AG20443 (cell line): ENCODE measurements at regions not wholly inside any gene's neighbourhood (a gene's known extent, or its start where the extent isn't known, plus 50 kb on each side); places are given as distances from the start of the nearest gene placed in this dataset.

ENCODE experiments used
- DNase-seq: peaks from one replicate; pipeline ENCODE4 v3.0.0; 2012; ENCODE audit warnings: low spot score, mixed read lengths

DNA sequence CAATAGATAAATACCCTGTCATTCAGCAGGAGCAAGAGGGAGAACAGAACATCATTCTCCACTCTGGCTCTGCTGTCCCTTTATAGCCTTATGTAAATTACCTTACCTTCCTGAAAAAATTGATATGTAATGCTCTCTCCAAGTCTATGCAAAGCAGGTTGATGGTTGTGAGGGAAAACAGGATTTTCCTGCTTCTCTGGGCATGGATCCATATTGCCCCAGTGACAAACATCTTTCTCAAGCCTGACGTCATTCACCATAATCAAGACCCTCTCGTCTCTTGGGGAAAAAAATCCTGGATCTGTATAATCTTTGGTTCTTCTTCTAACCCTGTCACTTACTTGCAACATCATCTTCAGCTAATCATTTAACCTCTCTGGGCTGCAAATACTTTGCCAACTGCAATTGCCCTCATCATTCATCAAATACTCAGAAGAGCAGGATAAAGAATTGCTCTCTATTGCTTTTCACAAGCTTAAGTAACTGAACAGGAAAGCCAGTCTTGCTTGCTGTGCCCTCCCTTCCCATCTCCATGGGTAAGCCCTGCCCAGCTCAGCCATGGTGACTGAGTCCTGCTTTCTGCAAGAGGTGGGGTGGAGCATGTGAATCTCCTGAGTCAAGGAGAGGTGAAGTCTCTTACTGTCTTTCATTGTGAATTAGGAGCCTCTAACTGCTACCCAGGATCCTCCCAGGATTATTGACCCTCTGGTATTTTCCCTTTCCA is 123.7 kb upstream of the KLF7 start:
- DNase-seq: no peak

DNA sequence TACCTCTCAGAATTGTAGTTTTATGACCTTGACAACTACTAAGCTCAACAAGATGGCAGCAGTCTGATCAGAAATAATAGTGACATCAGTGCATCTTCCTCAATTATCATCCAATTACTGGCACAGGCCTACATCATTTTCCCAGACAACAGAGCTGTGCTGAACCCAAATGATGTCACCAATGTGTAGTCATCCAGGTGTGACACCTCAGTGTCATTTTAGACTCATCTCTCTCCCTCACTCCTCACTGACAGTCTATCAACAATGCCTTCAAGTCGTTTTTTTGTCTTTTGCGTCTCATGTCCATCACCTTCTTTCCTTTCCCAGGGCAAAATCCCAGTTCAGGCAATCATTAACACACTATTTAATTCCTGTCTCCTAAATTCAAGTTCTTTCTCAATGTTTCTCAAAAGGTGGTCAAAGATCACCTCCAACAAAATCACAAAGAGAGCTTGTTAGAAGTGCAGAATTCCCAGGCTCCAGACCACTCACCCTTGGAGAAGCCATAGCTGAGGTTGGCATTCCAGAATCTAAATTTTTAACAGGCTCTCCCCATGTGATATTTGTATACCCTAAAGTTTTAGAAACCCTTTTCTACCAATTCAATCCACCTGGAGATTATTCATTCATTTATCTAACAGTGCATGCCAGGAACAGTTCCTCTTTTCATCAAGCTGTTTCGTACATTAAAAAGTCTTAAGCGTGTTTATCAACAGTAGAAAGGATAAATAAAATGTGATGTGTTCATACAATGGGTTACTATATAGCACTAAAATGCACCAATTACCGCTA is 125.3 kb upstream of the KLF7 start:
- DNase-seq: no peak

DNA sequence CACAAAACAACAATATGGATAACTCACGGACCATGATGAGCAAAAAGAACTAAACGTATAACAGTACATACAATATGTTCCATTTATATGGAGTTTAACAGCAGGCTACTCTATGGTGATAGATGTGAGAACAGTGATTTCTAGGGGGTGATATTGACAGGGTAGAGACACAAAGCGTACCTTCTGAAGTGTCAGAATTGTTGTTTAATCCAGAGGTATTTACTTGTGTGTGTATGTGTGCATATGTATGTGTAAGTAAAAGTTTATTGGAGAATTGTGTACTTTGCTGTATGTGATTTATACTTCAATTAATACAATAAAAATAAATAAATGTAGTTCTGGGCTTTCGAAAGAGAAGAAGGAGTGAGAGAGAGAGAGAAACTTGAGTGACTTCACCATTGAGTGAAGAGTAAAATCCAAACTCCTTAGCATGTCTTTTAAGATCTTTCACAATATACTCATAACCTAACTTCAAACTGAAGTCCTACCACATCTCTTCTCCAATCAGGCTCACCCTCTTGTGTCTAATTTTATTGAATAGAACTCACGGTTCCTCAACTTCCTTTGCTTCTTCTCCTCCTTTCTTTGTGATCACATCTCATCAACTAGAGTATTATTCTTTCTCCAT is 126.0 kb upstream of the KLF7 start:
- DNase-seq: no peak

DNA sequence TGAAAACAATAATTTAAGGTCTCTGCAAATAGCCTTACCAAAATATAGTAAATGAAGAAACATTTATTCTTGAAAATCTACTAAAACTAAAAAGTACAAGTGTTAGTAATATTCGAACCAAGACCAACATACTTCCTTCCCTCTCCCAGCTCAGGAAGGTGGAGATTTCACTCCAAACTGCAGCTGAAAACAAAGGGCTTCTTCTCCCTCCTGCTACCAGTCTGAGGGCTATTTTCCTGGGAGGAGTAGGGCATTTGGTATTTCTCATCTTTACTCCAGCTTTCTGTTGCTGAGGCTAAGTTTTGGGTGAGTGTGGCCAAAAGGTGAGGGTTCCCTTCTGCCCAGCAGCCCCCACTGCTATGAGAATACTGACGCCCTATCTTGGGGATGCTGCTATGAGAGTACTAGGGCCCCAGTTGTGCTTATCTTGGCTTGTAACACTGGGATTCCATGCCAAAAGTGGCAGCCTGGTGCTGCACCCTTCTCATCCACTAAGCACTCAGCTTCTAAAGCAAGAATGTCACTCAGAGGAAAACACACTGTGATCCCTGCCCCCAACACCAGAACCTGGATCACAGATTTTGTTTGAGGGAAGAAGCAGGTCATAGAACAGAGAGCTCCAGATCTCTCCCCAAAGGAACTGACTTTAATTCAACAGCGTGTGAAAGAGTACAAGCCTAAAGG is 130.7 kb upstream of the KLF7 start:
- DNase-seq: no peak

DNA sequence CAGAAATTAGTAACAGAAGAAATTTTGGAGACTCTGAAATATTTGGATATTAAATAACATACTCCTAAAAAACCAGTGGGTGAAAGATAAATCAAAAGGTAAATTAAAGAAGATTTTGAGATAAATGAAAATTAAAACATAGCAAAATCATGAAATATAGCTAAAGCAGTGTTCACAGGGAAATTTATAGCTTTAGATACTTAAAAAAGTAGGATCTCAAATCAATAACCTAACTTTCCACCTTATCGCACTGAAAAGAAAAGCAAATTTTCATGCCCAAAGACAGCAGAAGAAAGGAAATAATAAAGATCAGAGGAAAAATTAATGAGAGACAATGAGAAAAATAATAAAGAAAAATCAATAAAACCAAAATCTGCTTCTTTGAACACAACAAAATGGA is 135.1 kb upstream of the KLF7 start:
- no peak for DNase-seq

DNA sequence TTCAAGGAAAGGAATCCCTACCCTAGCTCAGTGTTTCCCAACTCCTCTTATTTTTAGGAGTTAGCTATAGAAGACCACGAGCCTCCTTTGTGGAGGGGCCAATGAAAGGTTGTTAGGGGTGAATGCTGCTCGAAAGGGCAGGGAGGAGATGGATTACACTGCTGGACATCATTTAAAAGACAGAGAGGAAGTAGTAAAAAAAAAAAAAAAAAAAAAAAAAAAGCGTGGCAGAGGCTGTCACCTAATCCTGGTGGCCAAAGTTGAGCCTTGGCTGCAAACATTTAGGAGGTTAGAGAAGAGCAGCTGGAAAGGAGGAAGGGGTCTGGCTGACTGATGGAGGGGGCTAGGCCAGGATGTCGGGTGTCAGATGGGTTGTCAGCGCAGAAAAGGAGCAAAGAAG is 139.0 kb upstream of the KLF7 start:
- no peak for DNase-seq

DNA sequence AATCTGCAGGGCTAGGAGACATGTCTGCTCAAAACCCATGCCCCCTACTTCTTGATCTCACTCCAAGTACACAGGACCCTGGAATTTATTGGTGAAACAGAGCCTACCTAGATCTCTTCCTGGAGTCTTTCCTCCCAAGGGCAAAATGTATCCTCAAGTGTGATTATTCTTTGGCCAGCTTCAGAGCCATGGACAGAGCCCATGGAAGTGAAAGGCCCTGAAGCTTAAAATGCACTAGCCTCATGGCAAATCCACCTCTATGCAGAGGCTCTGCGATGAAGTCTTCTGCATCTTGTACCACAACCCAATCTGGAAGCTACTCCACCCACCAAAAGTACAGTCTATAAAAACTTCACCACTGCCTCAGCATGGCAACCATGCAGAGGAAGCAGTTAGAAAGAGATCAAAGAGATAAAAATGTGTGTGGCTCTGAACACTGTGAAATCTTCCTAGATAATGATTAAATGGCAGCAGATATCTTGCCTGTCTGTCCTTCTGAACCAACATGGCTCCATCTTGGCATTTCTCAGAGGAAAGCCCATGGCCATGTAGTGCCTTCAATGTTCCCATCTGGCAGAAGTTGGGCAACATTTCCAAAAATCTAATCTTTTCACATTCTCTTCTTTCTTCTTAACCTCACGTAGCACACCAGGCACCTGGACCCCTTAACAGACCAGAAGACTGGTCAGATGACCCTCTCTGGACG is 142.9 kb upstream of the KLF7 start:
- no peak for DNase-seq

DNA sequence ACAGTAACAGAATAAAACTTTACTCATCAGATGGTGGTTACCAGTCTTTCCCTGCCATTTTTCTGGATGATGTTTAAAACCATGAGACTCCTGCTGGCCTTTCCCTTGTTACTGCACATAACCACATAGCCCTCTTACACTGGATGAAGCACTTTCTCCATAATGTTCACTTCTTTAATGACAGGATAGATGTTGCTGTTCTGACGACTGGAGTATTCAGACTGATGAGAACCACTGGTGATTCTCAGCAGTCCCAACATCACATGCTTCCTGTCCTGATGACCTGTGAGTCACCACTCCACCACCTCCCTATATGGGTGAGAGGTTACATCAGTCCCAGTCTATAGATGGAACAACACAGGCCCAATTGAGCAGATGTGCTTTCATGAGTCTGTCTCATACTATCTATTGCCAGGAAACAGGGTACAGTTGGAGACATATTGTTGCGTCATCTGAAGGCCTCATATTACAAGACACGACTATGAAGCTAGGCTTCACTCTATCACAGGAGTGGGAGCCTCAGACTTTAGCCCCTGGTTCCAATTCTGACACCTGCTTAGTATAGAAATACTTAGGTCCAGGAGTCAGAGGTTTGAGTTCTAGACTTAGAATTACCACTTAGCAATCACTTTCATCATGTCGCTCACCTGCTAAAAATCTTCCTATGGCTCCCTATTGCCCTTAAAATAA is 145.7 kb upstream of the KLF7 start:
- peak; percentile 80 for DNase-seq

DNA sequence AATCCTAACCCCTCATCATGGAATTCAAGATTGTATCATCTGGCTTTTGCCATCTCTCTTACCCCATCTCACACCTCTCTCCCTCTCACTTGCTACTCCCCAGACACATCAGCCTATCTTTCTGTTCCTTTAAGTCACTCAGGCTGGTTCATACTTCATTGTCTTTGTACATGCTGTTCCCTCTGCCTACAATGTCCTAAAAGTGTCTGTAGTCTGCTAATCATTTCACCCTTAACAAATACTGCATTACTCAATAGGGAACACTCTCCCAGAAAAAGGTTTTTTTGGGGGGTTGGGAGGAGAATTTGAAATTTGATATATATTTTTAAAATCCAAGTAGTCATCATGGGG is 146.2 kb upstream of the KLF7 start:
- DNase-seq: no peak

DNA sequence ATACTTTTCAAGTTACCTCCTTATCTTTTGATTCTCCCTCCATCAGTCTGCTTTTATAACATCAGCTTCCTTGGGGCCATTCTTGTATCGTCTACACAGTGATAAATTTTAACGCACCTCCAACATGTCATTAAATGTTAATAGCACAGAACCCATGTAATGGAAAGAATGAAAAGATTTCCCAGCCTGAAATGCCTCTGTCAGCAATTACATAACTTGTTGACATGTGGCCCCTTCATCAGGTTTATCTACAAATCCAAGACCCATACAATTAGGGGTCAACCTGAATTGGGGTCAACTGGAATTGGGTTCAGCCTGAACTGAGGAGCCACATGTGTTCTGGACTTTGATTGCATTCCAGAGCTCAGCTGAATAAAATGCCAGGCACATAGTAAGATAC is 148.2 kb upstream of the KLF7 start:
- DNase-seq: no peak

DNA sequence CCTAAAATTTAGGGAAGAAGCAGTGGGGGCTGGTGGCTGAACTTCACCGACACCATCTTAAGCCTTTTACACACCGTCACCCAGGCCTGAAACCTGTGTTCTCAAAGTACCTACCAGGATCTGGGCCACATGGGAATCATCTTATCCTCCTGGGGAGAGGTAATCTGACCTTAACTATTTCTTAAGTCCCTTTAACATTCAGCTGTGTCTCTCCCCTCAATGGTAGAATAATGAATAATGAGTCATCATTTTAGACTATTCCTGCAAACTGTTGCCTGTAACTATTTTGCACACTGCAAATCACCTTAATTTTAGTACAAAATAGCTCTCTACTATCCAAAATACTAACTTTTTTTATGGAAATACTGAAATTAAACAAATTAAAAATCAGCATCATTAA is 149.4 kb upstream of the KLF7 start:
- DNase-seq: no peak

DNA sequence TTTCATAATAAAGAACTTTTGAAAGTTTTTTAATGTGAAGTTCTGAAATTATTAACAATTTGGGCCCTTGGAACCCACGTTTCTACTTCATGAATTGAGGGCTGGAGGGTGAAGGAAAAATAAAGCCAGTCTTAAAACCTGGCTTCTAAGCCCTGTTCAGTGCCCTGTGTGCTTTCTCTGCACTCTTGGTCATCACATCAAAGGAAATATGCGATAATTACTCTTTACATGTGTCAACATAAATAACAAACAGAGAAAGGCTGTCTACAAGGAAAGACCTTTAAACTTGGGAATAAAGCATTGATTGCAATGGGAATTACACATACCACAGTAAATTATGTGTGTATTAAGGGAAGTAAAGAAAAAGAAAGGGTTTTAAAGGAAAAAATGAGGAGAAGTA is 150.7 kb upstream of the KLF7 start:
- no peak for DNase-seq

DNA sequence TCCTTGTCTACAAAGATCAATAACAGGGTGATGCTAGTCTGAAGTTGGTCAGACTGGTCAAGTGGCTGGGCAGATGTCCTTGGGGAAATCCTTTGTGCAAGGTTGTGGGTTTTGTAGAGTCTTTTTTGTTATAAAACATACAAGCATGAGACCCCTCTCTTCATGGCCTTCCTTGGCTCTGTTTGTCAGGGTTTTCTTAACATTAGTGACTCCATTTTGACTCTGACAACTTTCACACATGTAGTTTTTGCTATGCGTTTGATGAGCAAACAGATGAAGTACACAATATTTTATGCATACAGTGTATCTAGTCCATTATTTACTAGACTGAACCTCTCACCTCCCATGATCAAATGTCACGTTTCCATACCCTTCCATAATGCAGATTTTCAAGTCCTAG is 151.2 kb upstream of the KLF7 start:
- DNase-seq: no peak

DNA sequence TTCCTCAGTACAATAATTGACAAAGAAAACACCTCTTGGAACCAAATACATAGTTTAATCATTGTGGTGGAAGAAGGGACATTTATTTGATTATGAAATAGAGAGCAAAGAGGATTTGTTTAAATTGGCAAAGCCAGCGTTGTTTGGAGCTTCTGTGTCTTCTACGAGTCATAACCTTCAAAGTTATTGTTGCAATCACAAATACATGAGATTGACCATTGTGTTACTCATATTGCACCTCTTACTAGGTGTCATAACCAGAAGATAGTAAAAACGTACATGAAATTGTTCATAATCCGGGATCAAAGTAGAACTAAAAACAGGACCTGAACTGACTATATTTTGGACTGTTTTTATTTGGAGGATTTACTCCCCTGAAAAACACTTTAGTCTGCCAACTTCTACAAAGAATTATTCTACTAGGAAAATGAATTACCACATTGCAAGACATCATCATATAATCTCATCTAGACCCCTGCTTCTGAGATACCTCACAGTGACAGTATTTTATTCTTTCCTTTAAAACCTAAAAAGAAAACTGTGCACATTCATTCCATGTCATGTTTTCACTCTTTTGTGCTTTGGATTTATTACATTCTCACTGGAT is 151.7 kb upstream of the KLF7 start:
- no peak for DNase-seq

DNA sequence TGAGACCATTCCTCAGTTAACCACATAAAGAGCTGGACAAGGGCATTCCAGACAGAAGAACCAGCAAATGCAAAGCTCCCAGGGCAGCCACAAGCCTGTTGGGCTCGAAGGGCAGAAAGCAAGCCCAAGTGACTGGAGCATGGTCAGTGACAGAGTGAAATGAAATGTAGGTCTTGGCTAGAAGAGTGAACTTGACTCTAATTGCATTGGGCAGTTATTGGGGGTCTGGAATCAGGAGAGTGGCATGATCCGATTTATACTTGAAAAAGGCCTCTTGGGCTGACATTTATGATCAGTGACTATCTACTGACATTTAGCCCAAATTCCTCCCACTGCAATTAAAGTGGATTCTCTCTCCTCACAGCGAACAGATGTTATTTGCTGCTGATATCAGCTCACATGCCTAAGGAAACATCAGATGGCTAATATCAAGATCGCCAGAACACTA is 152.5 kb upstream of the KLF7 start:
- DNase-seq: no peak

DNA sequence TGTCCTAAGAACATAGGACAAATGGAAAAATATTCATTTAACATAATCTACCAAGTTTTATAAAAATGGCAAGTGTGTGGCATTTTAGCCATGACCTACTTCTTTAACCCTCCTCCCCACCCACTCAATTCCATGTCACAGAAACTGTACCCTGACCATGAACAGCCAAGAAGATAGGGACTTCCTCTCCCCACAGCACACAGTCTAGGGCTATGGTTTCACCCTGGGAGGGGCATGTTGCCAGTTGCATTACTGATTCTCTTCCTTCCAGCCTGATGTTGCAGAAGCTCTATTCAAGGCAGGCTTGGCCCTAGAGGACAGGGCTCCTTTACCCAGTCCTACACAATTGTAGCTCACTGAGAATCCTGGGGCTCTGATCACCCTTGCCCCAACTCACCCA is 153.6 kb upstream of the KLF7 start:
- no peak for DNase-seq

DNA sequence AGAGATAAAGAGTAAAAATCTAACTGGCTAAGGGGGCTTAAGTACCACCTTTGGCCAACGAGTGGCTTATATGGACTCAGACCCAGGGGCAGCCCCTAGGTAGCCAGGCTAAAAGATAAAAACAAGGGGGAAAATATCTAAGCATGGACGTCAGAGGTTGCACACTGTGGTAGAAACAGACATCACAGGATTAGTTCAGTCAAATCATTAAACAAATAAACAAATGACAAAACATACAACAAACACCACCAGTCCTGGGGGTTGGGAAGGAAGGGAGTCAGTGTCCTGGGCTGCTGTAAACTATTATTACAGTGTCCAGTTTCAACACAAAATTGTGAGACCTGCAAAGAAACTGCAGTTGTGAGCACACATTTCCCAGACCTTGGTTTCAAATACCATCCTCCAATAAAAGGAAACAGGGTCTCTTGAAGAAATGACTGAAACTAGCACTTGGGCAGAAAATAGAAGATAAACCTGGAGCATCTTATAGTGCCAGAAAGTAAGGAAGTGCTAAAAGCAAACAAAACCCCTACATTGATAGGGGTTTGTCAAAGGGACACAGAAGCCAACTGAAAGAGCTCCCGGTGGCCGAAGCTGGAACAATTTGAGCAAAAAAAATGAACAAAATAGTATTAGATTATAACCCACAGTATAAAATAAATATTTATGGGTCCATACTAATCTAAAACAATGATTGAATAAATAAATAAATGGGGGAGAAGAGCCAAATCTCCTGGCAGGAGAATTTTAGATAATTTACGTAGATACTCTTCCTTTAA is 154.8 kb upstream of the KLF7 start:
- no peak for DNase-seq

DNA sequence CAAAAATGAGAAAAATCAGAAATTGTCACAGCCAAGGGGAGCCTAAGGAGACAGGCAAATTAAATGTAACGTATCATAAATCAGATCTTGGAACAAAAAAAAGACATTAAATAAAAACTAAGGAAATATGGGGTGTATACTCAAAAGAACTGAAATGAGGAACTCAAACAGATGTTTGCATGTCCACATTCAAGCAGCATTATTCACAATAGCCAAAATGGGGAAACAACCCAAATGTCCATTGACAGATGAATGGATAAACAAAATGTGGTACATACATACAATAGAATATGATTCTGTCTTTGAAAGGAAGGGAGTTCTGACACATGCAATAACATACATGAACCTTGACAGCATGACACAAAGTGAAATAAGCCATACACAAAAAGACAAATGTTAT is 155.8 kb upstream of the KLF7 start:
- DNase-seq: no peak

DNA sequence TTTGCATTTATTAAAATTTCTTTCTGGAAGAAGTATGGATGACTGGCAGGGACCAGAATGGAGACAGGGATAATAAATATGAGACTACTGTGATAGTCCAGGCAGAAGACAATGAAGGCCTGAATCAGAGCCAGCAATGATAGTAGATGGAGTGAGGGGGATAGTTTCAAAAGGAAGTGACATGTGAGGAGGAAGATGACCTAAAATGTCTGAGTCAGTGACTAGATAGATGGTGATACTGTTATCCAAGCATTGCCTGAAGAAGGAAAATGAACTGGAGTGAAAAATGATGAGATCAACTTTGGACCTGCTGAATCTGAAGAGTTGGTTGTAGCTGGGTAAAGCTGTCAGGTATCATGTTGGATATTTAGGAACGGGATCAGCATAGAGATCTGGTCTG is 158.3 kb upstream of the KLF7 start:
- DNase-seq: no peak

DNA sequence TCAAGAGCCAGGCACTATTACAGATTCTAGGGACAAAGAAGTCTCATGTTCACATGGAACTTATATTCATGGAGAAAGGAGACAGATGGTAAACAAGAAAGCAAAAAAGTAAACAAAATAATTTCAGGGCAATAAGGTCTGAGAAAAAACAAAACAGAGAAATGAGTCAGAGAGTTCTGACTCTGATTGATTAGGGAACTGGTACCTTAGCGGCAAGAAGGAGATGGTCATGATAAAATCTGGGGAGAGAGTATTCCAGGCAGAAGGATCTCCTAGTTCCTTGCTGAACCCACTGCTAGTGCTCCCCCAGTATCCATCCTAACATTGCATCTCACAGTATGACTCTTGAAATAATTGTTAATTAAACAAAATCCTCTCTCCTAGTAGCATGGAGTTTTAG is 161.8 kb upstream of the KLF7 start:
- DNase-seq: no peak
